ENCODE measurements at regions not wholly inside any gene's neighbourhood (a gene's known extent, or its start where the extent isn't known, plus 50 kb on each side); places are given as distances from the start of the nearest gene placed in this dataset.

GRCh38 chr20:57894522-57894921 lies 184.7 kb upstream of the PMEPA1 start:
- TF ChIP-seq, protein P1, sequence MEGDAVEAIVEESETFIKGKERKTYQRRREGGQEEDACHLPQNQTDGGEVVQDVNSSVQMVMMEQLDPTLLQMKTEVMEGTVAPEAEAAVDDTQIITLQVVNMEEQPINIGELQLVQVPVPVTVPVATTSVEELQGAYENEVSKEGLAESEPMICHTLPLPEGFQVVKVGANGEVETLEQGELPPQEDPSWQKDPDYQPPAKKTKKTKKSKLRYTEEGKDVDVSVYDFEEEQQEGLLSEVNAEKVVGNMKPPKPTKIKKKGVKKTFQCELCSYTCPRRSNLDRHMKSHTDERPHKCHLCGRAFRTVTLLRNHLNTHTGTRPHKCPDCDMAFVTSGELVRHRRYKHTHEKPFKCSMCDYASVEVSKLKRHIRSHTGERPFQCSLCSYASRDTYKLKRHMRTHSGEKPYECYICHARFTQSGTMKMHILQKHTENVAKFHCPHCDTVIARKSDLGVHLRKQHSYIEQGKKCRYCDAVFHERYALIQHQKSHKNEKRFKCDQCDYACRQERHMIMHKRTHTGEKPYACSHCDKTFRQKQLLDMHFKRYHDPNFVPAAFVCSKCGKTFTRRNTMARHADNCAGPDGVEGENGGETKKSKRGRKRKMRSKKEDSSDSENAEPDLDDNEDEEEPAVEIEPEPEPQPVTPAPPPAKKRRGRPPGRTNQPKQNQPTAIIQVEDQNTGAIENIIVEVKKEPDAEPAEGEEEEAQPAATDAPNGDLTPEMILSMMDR (conservative IDR thresholded peaks at IDR 0.05; ENCODE audit: low read depth, low read length), result no peak
- TF ChIP-seq SMC3 (IDR thresholded peaks at IDR 0.05; ENCODE audit: low read depth, low read length), result no peak
- no peak for TF ChIP-seq POLR2A (IDR thresholded peaks at IDR 0.05; ENCODE audit: low read depth, low read length)
- no peak for TF ChIP-seq NFE2L2 (IDR thresholded peaks at IDR 0.05; ENCODE audit: low read depth, low read length)
- TF ChIP-seq, protein P2, sequence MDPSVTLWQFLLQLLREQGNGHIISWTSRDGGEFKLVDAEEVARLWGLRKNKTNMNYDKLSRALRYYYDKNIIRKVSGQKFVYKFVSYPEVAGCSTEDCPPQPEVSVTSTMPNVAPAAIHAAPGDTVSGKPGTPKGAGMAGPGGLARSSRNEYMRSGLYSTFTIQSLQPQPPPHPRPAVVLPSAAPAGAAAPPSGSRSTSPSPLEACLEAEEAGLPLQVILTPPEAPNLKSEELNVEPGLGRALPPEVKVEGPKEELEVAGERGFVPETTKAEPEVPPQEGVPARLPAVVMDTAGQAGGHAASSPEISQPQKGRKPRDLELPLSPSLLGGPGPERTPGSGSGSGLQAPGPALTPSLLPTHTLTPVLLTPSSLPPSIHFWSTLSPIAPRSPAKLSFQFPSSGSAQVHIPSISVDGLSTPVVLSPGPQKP (IDR thresholded peaks at IDR 0.05; ENCODE audit: borderline replicate concordance, low read depth, low read length), result no peak
- TF ChIP-seq RAD21 (IDR thresholded peaks at IDR 0.05; ENCODE audit: low read length), result no peak
- no peak for TF ChIP-seq MXI1 (IDR thresholded peaks at IDR 0.05; ENCODE audit: borderline replicate concordance, low read depth, low read length)
- TF ChIP-seq USF2 (IDR thresholded peaks at IDR 0.05; ENCODE audit: low read depth, low read length), result no peak
- no peak for TF ChIP-seq CEBPB (IDR thresholded peaks at IDR 0.05; ENCODE audit: low read depth, low read length)

Measured in IMR-90 (cell line).